Lung (tissue), 11 donors: ENCODE measurements at regions not wholly inside any gene's neighbourhood (a gene's known extent, or its start where the extent isn't known, plus 50 kb on each side); places are given as distances from the start of the nearest gene placed in this dataset.

Experiments
- ATAC-seq: fragments of 200-7000 bp; cut with Tn5 transposase; one replicate; pipeline ENCODE4 v1.9.1; 2020; ENCODE audit warnings: moderate number of reproducible peaks; ENCODE audit not compliant: insufficient read depth, low FRiP score
- DNase-seq, 3 donors: peaks; one replicate each; pipeline ENCODE4 v3.0.0-alpha.2; 2013 to 2017
- H3K27ac ChIP-seq, 2 donors: one replicate each; pipeline ENCODE4 v1.5.1; 2013; ENCODE audit warnings: mild to moderate bottlenecking in 2 of 2, moderate library complexity in 2 of 2, control low read depth in 1 of 2, inconsistent platforms in 1 of 2, low read depth in 1 of 2, low read length in 1 of 2
- H3K27me3 ChIP-seq, 3 donors: one replicate each; pipeline ENCODE4 v1.5.1; 2013; ENCODE audit warnings: low read length in 2 of 3; ENCODE audit not compliant: control insufficient read depth in 3 of 3, insufficient read depth in 3 of 3
- H3K36me3 ChIP-seq, 4 donors: one replicate each; pipeline ENCODE4 v1.5.1; 2013; ENCODE audit warnings: low read length in 4 of 4, mild to moderate bottlenecking in 1 of 4, moderate library complexity in 1 of 4; ENCODE audit not compliant: control insufficient read depth in 4 of 4, insufficient read depth in 4 of 4
- H3K4me1 ChIP-seq, 5 donors: one replicate each; pipeline ENCODE4 v1.5.1; 2013; ENCODE audit warnings: low read length in 5 of 5, mild to moderate bottlenecking in 2 of 5, moderate library complexity in 1 of 5; ENCODE audit not compliant: control insufficient read depth in 5 of 5, insufficient read depth in 5 of 5
- H3K4me3 ChIP-seq: one replicate; pipeline ENCODE4 v1.5.1; 2013; ENCODE audit warnings: mild to moderate bottlenecking, control low read depth, moderate library complexity
- H3K9ac ChIP-seq, 2 donors: one replicate each; pipeline ENCODE4 v1.5.1; 2013; ENCODE audit warnings: low read length in 2 of 2, control low read depth in 1 of 2; ENCODE audit not compliant: insufficient read depth in 1 of 2
- H3K9me3 ChIP-seq, 4 donors: one replicate each; pipeline ENCODE4 v1.5.1; 2013; ENCODE audit warnings: low read length in 3 of 4, mild to moderate bottlenecking in 1 of 4, moderate library complexity in 1 of 4; ENCODE audit not compliant: control insufficient read depth in 4 of 4, insufficient read depth in 3 of 4
- CTCF ChIP-seq: IDR thresholded peaks from 2 replicates; pipeline ENCODE4 v1.5.1; 2012; ENCODE audit warnings: mild to moderate bottlenecking; ENCODE audit errors: control extremely low read depth, extremely low read depth
- WGBS, 2 donors: extraction: QIAGEN DNeasy Blood & Tissue Kit; methylation state at CpG; one replicate each; pipeline ENCODE4 v1.1.7; 2013; 5-methylcytosine and 5-hydroxymethylcytosine counted together
- donor health status: control.
- donor health status: control.
- donor health status: Bipolar disorder and iron deficiency.
- donor health status: healthy.
- donor health status: DM: yes; HTN: yes; CAD: no.

- Histone ChIP-seq H3K9me3 (peaks cover 0 to 11% (median 0%) of the 10 kb centered on the region in 4 donors), H3K4me3 (no peak overlapping the region), H3K27me3 (no peaks in the 10 kb centered on the region), H3K4me1 (no peaks in the 10 kb centered on the region), H3K9ac (no peak overlapping the region), H3K27ac (no peak overlapping the region), H3K36me3 (no peaks in the 10 kb centered on the region)
- DNase-seq (no peak), ATAC-seq (no peak)
- TF ChIP-seq CTCF: no peak
- WGBS, 2 donors: 89 to 92% methylated on average over 4 of the region's 4 CpGs
Observed at GRCh38 chr20:4504814-4505213, 181.4 kb upstream of the PRNP start.

- no peak for TF ChIP-seq CTCF
- 55 to 64% methylated on average over 4 of the region's 4 CpGs for WGBS, 2 donors
- Histone ChIP-seq H3K4me1 (no peaks in the 10 kb centered on the region), H3K4me3 (no peak overlapping the region), H3K9ac (no peak overlapping the region), H3K27me3 (no peaks in the 10 kb centered on the region), H3K27ac (no peak overlapping the region), H3K36me3 (no peaks in the 10 kb centered on the region), H3K9me3 (peaks cover 0 to 11% (median 0%) of the 10 kb centered on the region in 4 donors)
- ATAC-seq (no peak), DNase-seq (no peak)
Observed at GRCh38 chr20:4502756-4503155, 183.5 kb upstream of the PRNP start.

- Histone ChIP-seq H3K4me3 (no peak overlapping the region), H3K27ac (no peak overlapping the region), H3K27me3 (no peaks in the 10 kb centered on the region), H3K9me3 (peaks cover 0 to 2% (median 0%) of the 10 kb centered on the region in 4 donors), H3K36me3 (no peaks in the 10 kb centered on the region), H3K9ac (no peak overlapping the region), H3K4me1 (peaks cover 0 to 29% (median 0%) of the 10 kb centered on the region in 5 donors)
- 74 to 86% methylated on average over 2 of the region's 2 CpGs for WGBS, 2 donors
- ATAC-seq: no peak
- no peak for DNase-seq
- TF ChIP-seq CTCF: no peak
Observed at GRCh38 chr20:4493386-4493785, 192.9 kb upstream of the PRNP start.

GRCh38 chr20:4491643-4492042 lies 194.6 kb upstream of the PRNP start:
- H3K4me1 ChIP-seq: peaks cover 0 to 29% (median 0%) of the 10 kb centered on the region in 5 donors
- no peak for TF ChIP-seq CTCF
- H3K27ac ChIP-seq: no peak overlapping the region
- no peak overlapping the region for H3K9ac ChIP-seq
- peaks cover 0 to 2% (median 0%) of the 10 kb centered on the region in 4 donors for H3K9me3 ChIP-seq
- ATAC-seq (no peak), DNase-seq (no peak)
- H3K27me3 ChIP-seq: no peaks in the 10 kb centered on the region
- WGBS, 2 donors: 89 to 90% methylated on average over 2 of the region's 2 CpGs
- no peak overlapping the region for H3K4me3 ChIP-seq
- H3K36me3 ChIP-seq: no peaks in the 10 kb centered on the region
